GM21576 (cell line): ENCODE measurements at regions not wholly inside any gene's neighbourhood (a gene's known extent, or its start where the extent isn't known, plus 50 kb on each side); places are given as distances from the start of the nearest gene placed in this dataset.
"Not testable (repeated sequence)": the region's sequence is repeated elsewhere in the genome, so short reads cannot be mapped to it uniquely, and the experiment has no call there.

Experiments used
- ATAC-seq: cut with Tn5 transposase; IDR thresholded peaks from one replicate; pipeline ENCODE4 v1.9.1; 2021; ENCODE audit warnings: mild to moderate bottlenecking, moderate library complexity; ENCODE audit not compliant: unreplicated experiment

DNA sequence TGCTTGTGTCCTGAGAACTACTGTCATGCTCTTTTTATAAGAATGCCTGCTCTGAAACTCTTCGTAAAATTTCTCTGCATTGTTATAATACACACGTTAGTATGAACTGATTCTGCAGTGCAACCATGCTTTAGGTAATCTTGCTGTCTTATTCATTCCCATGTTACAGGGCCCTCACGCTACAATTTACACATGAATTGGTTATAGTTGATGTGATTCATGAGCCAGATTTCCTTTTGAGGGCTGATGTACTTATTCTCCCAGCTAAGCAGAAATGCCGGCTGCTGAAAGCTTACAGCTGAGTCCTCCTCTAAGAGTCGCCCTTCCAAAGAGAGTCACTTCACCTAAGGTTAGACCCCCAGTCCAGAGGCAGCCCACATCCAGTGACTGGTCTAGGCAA is 233.5 kb upstream of the PCSK5 start:
- ATAC-seq = no peak

DNA sequence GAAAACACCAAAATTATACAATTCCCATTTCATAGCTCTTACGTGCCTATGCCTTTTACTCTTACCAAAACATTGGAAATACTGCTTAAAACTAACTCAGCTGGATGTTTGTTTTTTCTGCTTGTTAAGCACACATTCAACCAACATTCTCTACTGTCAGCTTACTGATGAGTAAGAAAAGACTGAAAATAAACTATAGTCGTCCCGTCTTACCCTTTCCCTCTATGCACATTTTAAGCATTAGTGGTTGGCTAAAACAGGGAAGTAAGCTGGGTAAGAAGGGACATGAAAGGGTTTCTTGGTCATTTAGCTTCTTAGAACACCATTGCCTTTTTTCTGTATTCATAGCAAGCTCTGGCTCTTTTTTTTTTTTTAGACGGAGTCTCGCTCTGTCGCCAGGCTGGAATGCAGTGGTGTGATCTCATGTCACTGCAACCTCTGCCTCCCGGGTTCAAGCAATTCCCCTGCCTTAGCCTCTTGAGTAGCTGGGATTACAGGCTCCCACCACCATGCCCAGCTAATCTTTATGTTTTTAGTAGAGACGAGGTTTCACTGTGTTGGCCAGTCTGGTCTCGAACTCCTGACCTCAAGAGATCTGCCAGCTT is 232.1 kb upstream of the PCSK5 start:
- no peak for ATAC-seq

GRCh38 chr9:75664597-75664996 is 225.9 kb upstream of the PCSK5 start:
- no peak for ATAC-seq

DNA sequence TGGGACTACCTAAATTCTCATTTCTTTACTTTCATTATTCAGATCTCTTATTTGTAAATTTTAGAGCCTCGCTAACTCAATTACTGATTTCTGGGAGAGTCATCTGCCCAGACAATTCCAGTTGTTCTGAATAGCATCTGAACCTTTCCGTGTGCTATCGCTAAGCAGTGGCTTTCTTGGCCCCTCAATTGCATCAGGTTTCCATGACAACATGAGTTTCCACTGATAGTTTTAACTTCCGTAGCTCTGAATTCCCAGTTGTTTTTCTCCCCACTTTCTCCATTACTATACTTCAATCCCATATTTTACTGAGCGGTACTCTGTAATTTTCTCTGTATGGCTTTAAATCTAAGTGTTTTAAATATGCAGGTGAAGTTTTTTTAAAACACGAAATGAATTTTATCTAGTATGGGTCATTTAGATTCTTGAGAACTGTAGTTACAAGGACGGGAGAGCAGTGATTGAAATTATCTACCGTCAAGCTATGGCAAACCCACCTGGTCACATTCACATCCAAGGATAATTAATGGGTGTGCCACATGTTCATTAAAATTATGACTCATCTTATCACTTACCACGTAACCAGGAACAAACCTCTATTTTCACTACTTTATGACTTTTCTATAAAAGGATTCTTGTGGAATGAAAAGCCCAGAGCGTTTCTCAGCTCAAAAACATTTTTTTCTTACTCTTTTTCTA is 223.5 kb upstream of the PCSK5 start:
- ATAC-seq = no peak

- ATAC-seq = no peak
Measured at GRCh38 chr9:75669721-75670120, 220.8 kb upstream of the PCSK5 start.

DNA sequence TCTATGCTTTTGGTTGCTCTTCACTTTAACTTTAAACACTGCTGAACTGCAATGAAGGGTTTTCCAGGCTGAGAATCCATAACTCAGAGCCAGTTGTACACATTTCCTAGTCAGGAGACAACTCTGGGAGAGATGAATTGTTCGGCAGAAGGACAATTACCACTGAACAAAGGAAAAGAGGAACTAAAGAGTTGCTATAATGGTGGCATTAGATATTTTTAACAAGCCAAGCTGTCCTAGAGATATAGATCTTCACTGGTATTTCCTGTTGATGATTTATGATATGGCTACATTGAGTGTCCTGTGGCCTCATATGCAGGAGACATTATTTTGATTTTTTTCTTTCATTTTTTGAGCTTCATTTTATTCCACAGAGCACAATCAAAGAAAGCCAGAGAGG is 219.1 kb upstream of the PCSK5 start:
- no peak for ATAC-seq

GRCh38 chr9:75672478-75672877 is 218.0 kb upstream of the PCSK5 start:
- no peak for ATAC-seq

- no peak for ATAC-seq
Measured at GRCh38 chr9:75683591-75683990, 206.9 kb upstream of the PCSK5 start.

DNA sequence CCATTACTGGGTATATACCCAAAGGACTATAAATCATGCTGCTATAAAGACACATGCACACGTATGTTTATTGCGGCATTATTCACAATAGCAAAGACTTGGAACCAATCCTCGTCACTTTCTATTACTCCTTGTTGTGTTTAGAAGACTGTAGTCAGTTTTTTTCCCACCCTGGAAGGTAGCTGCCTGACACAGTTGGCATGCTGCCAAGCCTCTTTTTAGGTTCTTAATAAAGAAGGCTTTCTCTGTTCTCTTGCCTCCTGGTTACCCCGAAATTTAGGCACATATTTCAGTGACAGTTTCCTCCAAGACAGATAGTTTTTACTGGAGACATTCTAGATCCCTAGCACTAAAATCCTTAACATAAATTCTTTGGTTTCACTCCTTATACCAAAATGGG is 205.4 kb upstream of the PCSK5 start:
- ATAC-seq = no peak

GRCh38 chr9:75687359-75687953 is 203.0 kb upstream of the PCSK5 start:
- ATAC-seq = no peak

GRCh38 chr9:75690551-75690950 is 199.9 kb upstream of the PCSK5 start:
- not testable (repeated sequence) for ATAC-seq

- ATAC-seq = no peak
Measured at GRCh38 chr9:75691408-75691807, 199.1 kb upstream of the PCSK5 start.

GRCh38 chr9:75692309-75692708 is 198.2 kb upstream of the PCSK5 start:
- no peak for ATAC-seq

DNA sequence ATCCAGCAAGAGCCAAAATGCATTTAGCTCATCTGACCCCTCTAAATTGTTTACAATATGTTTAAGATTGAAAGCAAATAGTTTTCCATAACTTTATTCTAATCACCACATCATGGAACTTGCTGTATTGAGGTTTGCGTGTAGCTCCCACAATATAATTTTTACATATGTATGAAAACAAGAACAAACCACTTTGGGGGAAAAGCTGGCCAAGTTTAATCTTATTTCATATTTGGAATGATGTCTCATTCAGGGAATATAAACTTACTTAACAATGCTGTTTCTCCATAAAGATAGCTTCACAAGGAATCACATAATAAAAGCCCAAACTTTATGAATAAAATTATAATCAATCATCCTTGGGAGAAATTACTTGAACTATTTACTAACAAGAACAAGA is 194.6 kb upstream of the PCSK5 start:
- no peak for ATAC-seq

DNA sequence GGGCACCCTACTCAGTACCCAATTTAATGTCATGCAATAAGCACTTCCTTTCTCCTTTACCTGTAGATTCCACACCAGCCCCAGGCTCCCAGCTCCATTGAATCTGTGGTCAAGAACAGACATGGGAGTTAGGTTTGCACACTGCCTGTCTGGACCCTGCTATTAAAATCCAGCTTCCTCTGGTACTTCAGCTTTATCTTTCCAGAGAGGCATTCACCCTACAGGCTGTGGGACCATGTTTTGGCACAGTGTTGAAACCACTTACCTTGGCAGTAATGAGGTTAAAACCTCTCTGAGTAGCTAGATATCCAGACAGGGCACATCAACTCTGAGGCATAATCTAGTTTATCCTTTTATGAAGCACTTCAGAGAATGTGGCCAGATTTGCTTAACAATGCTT is 191.5 kb upstream of the PCSK5 start:
- no peak for ATAC-seq

DNA sequence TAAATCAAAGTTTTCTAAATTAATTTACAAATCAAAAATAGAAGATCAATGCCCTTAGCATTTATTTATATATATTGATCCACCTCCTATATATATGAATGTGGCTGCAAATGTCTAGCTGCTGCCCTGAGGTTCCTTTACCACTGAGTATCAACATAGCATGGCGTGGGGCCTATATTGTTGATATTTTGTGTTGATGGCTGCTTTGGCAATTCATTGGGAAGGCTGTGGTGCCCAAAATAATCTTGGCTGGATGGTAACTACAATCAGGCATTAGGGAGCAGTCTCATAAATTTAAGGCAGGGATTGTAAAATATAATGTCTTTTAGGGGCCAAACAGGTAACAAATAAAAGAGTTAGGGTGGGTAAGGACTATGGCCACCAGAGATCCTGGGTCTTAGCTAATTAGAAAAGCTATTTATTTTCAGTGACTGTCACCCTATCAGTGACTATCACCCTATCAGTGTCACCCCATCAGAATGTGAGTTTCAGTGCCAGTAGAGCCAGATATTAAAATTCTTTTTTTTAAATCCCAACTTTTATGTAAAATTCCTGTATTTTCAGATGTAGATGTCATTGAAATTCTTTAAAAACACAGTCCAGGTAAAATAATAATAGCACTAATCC is 190.7 kb upstream of the PCSK5 start:
- no peak for ATAC-seq

GRCh38 chr9:75700252-75700640 is 190.2 kb upstream of the PCSK5 start:
- ATAC-seq = no peak

DNA sequence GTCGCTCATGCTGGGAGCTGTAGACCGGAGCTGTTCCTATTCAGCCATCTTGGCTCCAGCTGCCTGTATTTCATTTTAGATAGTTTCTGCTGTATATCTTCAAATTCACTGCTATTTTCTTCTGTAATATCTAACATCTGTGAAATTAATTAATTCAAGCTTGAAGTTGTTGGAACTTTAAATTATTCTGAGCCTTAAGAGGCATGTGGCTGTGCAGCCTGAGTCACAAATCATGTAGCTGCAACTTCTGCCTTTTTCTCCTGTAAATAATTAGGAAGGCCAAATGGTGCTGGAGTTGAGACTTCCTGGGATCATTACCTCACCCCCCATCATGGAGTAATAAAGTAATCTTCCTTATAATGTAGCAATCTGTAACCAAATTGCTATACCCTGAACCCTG is 183.3 kb upstream of the PCSK5 start:
- no peak for ATAC-seq

DNA sequence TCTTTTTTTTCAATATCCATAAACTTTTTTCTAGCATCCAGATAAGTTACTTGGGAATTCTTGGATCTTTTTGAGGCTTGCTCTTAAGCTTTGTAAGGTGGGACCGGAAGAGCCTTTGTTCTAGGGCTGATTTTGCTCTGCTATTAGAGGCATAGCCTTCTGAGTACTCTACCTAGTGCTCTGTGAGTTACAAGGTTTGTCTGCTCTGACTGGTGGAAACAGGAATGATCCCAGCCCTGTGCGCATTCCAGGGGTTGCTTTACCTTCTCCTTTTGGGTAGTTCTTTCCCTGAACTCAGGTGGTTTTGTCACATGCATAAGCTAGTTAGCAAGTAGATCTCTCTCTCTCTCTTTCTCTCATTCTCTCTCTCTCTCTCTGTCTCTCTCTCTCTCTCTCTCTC is 180.8 kb upstream of the PCSK5 start:
- ATAC-seq = no peak

GRCh38 chr9:75712700-75713099 is 177.8 kb upstream of the PCSK5 start:
- no peak for ATAC-seq

DNA sequence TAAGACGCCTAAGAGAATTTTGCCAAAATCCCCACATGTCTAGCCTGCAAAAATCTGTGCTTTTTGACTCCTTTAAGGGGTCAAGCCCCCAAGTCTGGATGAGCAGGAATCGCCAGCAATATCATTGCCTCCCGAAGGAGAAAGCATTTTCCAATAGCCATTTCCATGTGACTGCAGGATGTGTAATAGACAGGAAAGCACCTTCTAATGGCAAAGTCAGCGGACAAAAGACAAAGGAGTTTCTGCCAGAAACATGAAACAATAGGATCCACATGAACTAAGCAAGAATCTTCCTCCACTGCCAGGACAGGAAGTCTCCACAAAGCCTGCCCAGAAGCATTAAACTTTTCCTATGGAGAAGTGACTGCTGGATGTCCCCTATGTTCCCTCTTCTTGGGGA is 177.1 kb upstream of the PCSK5 start:
- no peak for ATAC-seq

DNA sequence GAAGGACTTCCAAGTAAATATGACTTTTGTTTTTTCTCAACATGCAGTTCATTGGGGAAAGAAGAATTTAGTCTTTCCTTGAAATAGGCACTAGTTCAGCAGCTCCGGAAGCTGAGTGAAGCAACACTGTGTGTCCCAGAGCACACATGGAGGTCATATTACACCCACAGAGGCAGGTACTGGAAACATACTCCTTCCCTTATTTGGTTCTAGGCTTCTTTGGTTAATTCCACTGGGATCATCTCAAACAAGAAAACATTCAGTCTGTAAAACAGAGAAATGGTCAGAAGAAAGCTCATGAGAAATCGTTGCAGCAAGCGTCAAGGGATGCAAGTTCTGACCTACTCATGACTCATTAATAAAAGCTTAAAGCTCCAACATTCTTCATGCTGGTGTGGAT is 175.1 kb upstream of the PCSK5 start:
- no peak for ATAC-seq
